ENCODE measurements at regions not wholly inside any gene's neighbourhood (a gene's known extent, or its start where the extent isn't known, plus 50 kb on each side); places are given as distances from the start of the nearest gene placed in this dataset.

DNA sequence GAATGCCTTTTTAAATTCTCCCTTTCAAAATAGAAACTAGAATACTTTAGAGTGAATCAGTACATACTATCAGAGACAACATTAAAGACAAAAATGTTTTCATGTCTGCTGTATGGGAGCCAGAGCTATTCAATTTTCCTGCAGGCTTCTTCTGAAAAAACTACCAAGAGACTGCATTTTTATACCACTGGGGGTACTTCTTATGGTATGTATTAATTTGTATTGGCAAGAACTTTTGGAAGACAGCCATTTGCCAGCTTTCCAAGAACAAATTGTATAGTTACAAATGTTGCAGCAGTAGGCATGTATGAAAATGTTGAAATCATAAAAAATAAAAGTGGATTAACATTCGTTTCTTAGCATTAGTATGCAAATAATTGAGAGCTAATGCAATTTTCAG, 1010.0 kb upstream of the CADM2 start:
- TF ChIP-seq YY1 (IDR thresholded peaks at IDR 0.05; ENCODE audit: insufficient read depth, insufficient read length) (no peak), ZNF274 (IDR thresholded peaks at IDR 0.05; ENCODE audit: low read depth, low read length) (no peak), SUZ12 (IDR thresholded peaks at IDR 0.05; ENCODE audit: extremely low read depth, insufficient read depth, insufficient read length) (no peak)
